GM12875 (cell line): ENCODE measurements at regions not wholly inside any gene's neighbourhood (a gene's known extent, or its start where the extent isn't known, plus 50 kb on each side); places are given as distances from the start of the nearest gene placed in this dataset.

Experiments
- H3K4me3 ChIP-seq: one replicate; pipeline ENCODE4 v1.5.1; 2011; ENCODE audit warnings: low read depth, low read length, control low read depth
- TF ChIP-seq, protein P1 (sequence below): IDR thresholded peaks from 2 replicates; pipeline ENCODE4 v1.5.1; 2011; ENCODE audit warnings: low read depth, mild to moderate bottlenecking, control low read depth, inconsistent platforms, low read length, moderate library complexity, borderline replicate concordance; ENCODE audit not compliant: insufficient read depth

DNA sequence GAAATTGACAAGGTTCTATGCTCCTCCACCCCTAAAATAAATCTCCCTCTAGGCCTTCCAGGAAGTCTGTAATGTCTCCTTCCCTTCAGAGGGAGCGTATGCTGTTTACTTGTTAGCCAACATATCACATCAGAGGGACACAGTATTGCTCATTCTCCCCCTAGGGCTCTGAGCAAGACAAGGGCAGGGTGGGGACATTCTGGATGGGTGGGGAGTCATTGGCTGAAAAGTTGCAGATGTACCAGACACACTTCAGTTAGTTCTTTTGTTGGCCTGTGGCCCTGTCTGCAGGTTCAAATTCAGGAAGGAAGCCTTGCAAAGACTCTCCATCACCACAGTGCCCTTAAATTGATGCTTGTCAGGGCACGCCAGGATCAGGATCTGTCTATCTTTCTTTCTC lies 106.3 kb upstream of the TEX13D start:
- no peak overlapping the region for H3K4me3 ChIP-seq
- TF ChIP-seq, protein P1, sequence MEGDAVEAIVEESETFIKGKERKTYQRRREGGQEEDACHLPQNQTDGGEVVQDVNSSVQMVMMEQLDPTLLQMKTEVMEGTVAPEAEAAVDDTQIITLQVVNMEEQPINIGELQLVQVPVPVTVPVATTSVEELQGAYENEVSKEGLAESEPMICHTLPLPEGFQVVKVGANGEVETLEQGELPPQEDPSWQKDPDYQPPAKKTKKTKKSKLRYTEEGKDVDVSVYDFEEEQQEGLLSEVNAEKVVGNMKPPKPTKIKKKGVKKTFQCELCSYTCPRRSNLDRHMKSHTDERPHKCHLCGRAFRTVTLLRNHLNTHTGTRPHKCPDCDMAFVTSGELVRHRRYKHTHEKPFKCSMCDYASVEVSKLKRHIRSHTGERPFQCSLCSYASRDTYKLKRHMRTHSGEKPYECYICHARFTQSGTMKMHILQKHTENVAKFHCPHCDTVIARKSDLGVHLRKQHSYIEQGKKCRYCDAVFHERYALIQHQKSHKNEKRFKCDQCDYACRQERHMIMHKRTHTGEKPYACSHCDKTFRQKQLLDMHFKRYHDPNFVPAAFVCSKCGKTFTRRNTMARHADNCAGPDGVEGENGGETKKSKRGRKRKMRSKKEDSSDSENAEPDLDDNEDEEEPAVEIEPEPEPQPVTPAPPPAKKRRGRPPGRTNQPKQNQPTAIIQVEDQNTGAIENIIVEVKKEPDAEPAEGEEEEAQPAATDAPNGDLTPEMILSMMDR = no peak

DNA sequence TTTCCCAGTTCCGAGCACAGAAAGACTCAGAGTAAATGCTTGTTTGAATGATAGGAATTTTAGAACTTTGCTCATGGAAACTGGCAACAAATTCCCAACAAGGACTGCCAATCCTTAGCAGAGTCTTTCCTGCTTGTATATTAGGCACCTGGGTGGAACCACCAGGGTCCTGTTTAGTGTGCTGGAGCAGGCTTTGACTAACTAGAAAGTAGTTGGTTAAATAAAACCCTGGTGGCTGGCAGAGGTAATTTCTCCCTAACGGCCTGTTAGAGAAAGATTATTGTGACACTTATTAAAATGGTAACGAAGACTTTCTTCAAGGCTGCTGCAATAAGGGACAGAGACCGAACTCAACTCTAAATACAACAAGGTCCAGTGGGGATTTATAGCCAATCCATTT lies 103.6 kb upstream of the TEX13D start:
- TF ChIP-seq, protein P1 = no peak
- H3K4me3 ChIP-seq = no peak overlapping the region

DNA sequence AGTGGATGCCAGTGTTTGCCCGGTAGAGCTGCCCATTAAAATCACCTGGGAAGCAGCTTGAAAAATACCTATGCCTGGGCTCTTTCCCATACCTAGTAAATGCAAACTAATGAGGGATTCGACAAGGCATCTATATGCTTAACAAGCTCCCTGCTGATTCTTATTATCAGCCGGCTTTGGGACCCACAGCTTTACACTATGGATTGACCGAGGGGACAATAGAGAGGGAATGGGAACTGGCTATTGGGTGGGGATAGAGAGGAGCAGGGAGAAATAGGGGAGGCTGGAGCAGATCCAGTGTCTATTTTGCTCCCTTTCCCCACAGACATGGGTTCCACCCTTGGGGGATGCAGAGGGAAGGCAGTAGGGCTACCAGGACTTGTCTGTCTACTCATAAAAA lies 103.1 kb upstream of the TEX13D start:
- TF ChIP-seq, protein P1 = no peak
- no peak overlapping the region for H3K4me3 ChIP-seq

DNA sequence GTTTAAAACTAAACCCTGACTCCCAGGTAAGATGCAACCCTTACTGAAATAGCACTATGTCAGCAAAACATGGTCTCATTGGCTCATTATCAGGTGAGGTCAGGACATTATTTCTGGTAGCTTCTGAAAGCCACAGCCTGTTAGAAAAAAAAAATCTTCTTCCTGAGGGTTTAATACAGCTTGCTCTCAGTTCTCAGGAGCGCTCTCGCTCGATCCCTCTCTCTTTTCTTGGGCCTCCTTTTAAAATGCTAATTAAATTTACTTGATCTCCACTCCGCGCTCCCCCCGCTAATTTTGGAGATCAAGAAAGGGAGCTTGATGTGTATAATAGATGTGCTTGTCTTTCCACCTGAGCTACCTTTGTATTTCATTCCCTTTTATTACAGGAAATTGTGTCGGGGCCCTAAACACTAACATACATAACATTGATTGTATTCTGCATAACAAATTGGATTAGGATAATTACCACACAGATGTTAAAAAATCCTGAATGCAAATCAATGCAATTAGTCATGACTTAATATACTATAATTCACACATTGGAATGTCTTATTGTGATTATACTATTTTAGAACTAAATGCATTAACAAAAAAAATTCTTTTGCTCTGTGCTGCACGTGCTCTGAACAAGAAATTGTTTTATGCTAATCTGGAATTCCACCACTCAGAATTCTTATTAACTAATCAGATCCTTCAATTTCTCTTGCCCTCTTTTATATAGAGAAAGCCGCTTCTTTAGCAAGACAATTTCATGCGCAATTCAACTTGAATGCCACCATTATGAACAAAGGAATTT lies 101.6 kb upstream of the TEX13D start:
- H3K4me3 ChIP-seq = no peak overlapping the region

DNA sequence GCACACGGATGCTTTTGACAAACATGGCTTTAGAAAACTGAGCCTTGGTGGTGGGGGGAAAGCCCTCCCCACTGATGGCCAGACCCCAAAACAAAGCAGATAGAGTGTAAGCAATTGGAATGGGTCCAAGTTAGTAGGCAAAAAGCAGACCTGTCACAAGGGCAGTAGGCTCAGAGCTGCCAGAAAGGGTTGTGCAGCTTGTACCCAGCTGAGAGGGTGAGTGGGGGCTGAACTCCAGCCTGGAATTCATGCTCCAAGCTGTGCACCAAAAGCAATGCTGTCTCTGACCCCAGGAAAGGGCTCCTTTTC lies 101.1 kb upstream of the TEX13D start:
- TF ChIP-seq, protein P1 = no peak

More for the DNA sequence above, 101.6 kb upstream of the TEX13D start:
- TF ChIP-seq, protein P1 = no peak

DNA sequence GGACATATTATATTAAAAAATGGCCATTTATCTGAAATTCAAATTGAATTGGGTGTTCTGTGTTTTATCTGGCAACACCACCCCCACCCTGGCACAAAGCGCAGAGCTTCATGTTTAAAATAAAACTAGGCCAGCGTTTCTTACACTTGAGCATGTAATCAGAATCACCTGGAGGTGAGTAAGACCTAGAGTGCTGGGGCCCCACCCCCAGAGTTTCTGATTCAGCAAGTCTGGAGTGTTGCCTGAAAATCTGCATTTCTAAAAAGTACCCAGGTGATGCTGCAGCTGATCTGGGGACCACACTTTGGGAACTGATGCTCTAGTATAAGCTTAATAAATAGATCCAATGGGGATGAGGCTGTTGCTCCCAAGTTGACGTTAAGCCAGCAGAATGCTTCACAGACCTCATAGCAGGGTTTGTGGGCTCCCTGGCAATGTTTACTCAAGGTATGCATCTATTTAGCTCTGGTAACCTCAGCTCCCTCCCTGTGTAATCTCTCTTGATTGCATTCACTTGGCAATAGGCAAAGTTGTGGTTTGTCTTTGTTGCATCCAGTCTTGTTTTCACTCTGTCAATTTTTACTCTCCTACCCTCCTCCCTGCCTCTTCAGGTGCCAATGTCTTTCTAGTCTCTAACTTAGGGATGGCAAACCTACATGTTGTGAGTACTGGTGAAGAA lies 99.8 kb upstream of the TEX13D start:
- TF ChIP-seq, protein P1 = no peak
- no peak overlapping the region for H3K4me3 ChIP-seq

More for the DNA sequence above, 101.1 kb upstream of the TEX13D start:
- no peak overlapping the region for H3K4me3 ChIP-seq

DNA sequence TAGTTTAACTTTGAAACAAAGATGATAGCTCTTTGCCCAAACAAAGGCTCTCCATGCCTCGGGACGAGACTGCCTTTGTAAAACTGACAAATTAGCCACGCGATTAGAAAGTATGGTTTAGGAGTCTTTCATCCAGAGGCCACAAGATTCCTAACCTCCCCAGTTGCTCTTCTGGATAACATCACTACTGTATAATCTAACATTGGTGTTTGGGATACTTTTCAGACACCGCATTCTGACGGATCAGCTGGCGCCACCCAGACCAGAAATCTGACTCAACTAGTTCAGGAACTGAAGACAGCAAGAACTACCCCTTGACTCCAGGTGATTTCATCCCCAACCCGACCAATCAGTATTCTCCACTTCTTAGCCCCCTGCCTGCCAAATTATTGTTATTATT lies 98.1 kb upstream of the TEX13D start:
- H3K4me3 ChIP-seq = no peak overlapping the region
- TF ChIP-seq, protein P1 = no peak
